ENCODE measurements at regions not wholly inside any gene's neighbourhood (a gene's known extent, or its start where the extent isn't known, plus 50 kb on each side); places are given as distances from the start of the nearest gene placed in this dataset.

DNA sequence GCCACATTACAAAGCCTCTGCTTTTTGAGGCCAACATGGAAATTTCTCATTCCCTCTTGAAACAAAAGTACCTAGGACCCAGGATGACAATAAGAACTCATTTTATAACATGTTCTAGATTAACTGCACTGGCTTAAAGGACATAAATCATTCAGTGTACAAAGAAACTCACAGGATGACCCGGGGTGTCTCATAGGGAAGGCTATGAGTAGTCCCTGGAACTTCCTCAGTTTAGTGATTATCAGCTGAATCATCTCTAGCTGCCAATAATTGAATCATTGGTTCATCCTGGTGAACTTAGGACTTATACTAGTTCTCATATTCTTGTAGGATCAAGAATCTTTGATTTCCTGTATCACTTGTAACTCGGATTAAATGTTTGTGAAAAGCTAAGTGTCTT lies 95.8 kb upstream of the WDR1 start:
- DNase-seq (ENCODE audit: low read depth in 3 of 3, low spot score in 2 of 3) = no peak

DNA sequence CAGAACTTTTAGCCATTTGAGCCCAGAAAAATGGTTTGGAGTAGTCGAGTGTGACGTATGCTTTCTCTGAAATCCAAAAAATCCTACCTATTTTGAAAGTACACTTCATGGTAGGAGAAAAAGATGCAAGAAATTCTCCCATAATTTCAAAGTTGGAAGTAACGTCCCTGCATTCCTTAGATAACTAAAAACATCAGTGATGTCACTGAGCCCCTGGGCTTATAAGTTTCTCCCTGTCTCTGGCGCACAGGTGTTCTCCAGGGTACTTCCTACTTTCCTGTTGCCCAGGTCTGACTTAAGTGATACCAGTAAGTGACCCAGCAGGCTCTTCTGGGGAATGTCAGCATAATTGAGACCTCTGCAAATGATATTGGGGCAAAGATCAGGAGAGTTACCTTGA lies 90.5 kb upstream of the WDR1 start:
- DNase-seq (ENCODE audit: low read depth in 3 of 3, low spot score in 2 of 3) = no peak

DNA sequence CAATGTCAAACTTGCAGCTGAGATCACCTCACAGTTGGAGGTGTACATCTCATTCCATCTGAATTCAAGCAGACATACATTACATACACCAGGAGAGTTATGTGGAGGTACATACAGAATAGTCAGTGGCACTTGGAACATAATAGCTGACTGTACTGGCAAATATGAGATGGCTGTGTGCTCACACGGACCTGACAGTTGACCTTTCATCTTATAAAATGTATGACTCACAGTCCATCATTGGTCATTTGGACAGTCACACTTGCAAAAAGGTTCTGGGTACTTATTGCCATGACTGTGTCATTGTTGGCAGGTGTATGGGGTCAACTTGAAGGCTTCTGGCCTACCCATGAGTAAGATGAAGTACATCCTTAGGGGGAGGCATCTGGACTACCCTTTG lies 88.6 kb upstream of the WDR1 start:
- no peak for DNase-seq (ENCODE audit: low read depth in 3 of 3, low spot score in 2 of 3)

DNA sequence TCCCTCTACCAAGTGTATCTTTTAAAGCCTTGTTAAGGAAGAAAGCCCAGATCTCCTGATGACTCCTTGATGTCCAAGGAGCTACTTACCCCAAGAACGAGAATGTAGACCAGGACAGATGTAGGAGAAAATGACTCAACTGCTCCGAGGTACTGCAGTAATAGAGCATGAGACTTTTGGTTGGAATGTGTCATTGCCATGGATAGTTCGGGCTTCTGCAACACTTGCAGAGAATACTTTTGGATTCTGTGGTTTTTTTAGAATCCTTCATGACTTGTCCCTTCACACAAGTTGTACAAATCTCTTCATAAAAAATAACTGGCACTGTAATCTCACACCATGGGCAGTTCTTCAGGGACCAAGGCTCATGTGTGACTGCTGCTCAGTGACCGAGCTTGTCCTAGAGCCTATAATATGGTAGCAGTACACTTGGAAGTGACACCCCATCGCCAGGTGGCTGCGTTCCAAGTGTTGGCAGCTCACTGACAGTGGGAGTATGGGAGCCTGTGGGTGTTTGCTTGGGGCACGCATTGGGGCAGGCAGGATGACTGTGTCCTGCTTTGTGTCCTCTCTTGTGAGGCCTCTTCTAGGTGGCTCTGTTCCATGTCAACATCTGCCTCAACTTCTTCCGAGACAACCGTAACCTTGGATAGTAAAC lies 87.9 kb upstream of the WDR1 start:
- no peak for DNase-seq (ENCODE audit: low read depth in 3 of 3, low spot score in 2 of 3)

DNA sequence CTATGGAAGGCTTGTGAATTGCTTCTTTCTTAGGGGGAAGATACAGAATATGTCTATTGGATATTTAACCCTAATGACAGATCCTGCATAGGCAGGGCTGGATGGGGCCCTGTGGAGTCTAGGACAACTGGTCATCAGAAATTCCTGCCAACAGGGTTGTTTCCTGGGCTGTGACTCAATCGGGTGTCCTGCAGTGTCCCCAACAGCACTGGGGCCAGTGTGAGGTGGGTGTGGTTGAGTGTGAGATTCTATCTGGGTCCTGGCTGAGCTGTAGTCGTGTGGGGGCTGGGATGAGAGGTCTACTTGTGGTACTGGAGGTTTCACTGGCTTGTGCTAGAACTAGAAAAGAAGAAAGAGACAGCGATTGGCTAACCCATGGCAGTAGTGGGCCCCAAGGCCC lies 87.3 kb upstream of the WDR1 start:
- DNase-seq (ENCODE audit: low read depth in 3 of 3, low spot score in 2 of 3) = no peak

DNA sequence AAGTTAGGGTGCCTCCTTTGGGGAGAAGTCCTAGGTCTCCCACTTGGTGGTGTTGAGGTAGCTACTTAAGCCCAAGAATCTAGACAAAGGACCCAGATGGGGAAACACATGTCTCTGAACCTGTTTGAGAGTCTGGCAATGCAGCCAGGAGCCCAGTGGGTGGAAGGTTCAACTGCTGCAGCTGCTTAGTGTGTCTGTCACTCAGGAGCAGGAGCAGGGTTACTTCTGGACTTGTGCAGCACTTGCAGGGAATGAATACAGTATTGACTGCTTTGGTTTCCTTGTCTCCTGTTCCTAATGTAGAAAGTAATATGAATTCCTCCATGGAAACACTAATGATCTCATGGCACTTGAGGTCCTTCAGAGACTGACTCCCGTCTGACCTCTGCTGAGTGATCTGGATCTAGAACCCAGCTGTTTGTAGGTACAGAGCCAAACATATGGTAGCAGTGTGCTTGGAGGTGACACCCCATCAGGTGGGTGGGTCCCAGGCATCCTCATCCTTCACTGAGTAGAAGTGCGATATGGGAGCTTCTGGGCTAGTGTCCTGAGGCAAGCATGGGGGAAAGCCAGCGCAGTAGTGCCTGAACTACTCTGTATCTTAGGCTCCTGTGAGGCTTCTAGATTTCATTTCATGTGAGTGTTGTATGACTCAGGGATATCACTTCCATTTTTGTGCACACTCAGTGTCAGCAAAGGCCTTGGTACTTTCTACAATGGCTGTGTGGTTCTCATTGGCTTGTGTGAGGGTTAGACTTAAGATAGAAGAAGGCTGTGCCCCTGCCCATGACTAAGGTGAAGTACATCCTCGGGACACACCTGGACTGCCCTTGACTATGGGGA lies 85.0 kb upstream of the WDR1 start:
- DNase-seq (ENCODE audit: low read depth in 3 of 3, low spot score in 2 of 3) = no peak

DNA sequence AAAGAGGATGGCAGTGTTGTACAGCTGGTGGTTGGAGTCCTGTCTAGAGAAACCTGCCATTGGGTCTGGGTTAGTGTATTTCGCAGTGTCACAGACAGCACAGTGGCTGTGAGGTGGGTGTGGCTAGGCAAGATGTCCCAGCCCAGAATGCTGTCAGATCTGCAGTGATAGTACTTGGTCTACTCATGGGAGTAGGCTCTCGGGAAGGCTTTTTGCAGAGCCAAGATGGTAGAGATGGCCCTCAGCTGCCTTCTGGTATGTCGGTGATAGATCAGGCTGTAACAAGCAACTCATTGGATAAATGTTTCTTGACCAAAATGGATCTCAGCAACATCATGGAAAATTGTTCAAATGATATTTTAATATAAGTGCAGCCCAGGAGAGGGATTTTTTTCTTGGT lies 84.3 kb upstream of the WDR1 start:
- DNase-seq (ENCODE audit: low read depth in 3 of 3, low spot score in 2 of 3) = no peak

DNA sequence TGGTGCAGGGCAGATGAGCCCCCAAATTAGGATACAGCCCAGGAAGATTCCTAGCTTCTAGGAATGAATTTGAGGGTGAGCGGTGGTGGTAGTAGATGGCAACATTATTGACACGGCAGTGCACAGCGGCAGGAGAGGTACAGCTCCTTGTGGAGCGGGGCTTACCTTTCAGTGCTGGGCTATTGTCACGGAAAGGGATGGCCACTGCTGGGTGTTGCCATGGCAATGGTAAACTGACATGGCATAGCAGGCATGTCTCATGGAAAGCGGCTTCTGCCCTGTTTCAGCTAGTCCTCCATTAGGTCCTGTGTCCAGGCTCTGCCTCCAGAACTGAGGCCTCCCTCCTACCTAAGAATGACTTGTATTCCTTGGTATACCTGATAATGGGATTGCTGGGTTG lies 81.8 kb upstream of the WDR1 start:
- DNase-seq (ENCODE audit: low read depth in 3 of 3, low spot score in 2 of 3) = no peak

DNA sequence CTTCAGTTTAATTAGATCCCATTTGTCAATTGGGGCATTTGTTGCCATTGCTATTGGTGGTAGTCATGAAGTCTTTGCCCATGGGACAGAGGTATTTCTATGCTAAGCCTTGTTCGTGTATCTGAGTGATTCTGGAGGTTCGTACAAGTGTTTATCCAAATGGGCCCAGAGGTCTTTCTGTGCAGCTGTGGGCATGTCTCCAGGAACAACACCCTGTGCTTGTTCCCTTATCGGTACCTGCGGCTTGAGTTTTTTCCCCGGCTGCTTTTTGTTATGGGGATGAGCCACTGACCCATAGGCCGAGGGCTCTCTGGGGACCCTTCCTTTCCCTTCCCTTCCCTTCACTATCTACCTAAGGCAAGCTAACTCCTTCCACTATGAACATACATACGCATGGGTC lies 81.4 kb upstream of the WDR1 start:
- no peak for DNase-seq (ENCODE audit: low read depth in 3 of 3, low spot score in 2 of 3)

DNA sequence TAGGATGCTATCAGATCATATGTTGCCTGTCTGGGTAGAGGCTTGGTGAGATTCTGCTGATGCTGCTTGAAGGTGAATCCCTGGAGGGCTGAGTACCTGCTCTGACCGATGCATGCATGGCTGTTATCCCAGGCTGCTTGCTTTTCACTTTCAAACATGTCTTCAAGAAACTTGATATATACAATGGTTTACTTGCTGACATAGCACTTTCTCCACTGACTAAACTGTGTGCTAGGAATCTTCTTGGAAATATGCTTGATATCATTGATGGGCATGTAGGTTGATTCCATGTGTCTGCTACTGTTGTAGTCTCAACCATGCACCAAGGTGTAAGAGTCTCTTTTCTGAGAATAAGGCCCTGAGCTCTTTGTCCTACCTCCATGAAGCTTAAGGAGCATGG lies 79.6 kb upstream of the WDR1 start:
- DNase-seq (ENCODE audit: low read depth in 3 of 3, low spot score in 2 of 3) = no peak

DNA sequence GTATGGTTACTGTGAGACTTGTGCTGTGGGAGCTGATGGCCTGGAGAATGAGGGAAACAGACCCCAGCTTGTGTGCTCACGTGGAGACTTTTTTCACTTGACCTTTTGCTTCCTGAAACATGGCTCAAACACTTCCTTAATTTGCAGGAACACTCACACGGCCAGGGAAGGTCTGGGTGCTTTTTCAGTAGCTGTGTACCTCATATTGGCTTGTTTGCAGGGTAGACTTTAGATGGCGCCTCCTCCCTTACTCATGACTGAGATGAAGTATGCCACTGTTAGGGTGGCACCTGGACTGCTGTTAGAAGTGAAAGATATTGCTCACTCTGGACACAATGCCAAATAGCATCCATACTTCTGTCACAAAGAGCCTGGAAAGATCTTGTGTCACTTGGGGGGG lies 75.7 kb upstream of the WDR1 start:
- no peak for DNase-seq (ENCODE audit: low read depth in 3 of 3, low spot score in 2 of 3)

DNA sequence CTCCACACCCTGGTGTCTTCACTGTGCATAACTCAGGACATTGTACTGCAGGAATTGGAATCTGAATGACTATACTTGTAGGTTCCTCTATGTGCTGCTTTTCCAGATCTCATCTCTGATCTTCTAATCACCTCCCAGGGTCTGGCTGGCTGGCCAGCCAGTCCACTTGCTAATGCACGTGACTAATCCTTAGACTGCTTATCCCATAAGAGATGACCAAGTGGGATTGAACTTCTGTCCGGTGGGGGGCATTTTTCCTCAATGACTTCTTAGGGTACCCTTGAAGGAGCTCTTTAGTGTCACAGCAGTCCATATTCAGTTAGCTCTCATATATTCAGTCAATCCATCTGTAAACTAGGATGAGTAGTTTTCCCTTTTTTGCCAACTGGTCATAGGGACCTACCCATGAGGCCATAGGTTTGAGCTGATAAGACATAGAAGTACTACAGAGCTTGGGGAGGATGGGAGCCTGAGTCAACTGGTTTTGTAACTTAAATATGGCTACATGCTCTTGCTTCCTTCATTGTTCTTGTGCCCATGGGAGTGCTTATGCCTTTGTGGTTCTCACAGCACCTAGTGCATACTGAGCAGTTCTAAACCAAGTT lies 71.9 kb upstream of the WDR1 start:
- DNase-seq (ENCODE audit: low read depth in 3 of 3, low spot score in 2 of 3) = no peak

DNA sequence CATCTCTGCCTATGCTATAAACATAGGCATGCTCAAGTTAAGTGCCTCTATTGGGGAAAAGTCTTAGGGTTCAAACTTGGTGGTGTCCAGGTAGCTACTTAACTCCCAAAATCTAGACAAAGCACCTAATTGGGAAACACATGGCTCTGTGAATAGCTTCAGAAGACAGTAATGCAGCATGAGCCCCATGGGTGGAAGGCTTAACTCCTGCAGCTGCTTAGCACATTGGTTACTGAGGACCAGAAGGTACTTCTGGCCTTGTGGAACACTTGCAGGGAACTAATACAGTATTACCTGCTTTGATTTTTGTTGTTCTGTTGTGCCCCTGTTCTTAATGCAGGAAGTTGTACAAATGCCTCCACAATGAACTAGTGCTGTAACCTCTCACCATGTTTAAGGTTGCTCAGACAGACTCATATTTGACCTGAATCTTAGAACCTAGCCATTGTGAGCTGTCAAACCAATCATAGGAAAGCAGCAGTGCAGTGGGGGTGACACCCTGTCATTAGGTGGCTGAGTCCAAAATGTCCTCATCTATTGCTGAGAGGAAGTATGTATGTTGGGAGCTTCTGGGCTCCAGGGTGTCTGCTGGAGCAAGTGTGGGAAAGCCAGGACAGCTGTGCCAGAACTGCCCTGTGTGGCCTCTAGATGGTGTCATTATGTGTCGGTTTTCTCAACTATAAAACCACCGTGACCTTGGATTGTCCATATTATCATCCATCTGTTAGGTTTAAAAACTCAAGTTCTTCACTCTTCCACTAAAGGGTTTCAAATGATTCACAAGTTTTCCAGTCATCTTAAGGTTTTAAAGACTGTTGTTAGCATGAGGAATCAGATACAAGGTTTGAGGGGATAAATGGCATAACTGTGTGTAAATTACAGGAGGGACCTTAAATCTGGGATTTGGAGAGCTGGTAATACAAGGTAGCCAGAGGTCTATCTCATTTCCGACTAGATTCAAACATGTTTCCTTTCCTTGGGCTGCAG lies 69.9 kb upstream of the WDR1 start:
- DNase-seq (ENCODE audit: low read depth in 3 of 3, low spot score in 2 of 3) = no peak

DNA sequence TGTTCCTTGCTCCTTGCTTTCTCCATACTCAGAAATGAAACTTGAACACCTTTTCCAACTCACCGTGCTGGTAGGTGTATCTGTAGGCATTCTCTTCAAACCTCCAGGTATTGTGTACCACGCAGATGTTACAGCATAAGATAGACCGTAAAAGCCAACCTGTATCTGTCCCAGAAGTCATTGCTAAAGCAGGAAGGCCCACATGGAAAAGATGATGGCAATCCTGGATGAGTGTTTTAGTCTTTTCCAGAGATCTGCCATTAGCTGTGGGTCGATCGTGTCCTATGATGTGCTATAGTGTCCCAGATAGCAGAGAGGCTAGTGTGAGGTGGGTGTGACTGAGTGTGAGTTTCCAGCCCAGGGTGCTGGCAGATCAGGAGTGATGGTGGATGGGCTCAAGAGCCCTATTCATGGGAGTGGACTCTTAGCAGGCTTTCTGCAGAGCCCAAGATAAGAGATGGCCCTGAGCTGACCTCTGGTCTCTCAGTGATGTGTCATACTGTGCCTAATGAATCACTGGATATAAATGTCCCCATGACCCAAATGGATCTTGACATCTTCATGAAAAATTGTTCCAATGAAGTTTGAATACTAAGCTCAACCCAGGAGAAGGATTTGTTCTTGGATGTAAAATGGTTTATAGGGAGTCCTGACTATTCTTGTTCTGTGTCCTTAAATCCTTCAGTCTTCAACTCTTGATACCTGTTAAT lies 69.1 kb upstream of the WDR1 start:
- DNase-seq (ENCODE audit: low read depth in 3 of 3, low spot score in 2 of 3) = no peak

DNA sequence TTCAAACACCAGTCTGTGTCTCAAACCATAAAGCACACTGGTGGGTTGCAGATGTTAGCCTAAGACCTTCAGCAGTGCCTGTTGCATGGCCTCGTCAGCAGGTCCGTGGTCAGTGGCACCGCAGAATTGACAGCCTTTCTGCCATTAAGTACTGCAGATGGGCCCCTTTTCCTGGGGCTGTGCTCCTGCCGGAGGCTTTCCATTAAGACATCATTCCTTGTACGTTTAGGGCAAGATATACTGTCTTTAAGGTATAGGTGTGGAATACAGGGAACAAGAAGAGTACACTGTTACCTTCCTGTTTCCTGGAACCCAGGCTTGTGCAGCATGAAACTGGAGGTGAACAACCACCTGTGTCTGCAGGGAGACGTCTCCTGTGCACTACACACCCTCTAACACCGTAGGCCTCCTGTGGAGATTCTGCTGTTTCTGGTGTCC lies 67.9 kb upstream of the WDR1 start:
- no peak for DNase-seq (ENCODE audit: low read depth in 3 of 3, low spot score in 2 of 3)

DNA sequence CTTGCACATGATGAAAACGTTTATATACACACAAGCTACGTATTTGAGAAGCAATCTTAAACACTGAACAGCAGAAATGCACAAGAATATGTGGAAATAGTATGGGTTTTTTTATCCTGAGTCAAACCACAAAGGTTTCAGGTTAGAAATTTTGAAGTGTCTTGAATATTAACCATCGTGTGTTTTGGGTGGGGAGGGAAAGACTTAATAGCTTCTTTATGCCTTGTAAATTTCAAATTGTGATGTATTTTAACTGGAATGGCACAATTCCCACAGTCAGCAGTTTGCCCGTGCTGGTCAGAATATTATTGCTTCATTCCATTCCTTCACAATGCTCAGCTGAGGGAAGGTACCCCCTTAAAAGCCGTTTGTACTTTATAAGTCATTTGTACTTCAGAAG lies 67.4 kb upstream of the WDR1 start:
- DNase-seq (ENCODE audit: low read depth in 3 of 3, low spot score in 2 of 3) = no peak

DNA sequence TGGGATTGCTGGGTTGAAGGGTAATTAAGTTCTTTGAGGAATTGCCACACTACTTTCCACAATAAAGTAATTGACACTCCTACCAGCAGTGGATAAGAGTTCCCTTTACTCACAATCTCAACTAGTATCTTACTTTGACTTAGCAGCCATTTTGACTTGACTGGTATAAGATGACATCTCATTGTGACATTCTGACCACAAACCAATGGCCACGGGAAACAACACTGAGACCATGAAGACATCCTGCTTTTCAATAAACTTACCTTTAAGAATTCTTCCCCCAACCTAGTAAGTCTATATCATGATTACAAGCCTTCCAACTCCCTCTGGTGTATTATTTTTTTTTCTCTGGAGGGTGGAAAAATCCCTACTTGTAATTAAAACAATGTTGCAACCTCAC lies 66.9 kb upstream of the WDR1 start:
- no peak for DNase-seq (ENCODE audit: low read depth in 3 of 3, low spot score in 2 of 3)

DNA sequence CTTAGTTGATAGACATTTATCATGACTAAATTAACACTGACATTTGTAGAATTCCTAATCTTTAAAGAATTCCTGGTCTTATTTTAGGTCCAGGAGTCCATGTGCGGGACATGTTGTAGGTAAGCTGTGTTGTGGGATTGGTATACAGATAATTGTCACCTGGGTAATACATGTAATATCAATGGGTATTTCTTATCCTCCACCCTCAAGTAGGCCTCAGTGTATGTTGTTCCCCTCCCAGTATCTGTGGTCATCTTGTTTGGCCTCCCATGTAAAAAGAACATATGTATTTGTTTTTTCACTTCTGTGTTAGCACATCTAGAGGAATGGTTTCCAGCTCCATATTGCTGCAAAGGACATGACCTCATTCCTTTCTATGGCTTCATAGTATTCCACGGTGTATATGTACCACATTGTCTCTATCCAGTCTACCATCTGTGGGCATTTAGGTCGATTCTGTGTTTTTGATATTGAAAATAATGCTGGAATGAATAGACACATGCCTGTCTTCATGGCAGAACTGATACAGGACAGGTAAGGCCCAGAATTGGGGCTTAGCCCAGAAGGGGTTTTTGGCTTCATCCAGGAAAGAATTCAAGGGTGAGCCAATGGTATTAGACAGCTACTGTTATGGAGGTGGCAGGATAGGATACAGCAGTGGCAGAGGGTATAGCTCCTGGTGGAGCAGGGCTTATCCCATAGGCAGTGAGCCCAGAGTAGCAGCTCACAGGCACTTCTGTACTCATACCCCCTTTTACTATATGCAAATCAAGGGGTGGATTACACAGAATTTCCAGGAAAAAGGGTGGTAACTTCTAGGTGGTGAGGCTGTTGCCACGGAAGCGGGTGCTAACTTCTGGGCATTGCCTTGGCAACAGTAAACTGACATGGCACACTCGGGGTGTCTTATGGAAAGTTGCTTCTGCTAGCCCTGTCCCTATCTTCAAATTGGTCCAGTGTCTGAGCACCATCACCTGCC lies 66.1 kb upstream of the WDR1 start:
- no peak for DNase-seq (ENCODE audit: low read depth in 3 of 3, low spot score in 2 of 3)
